ENCODE measurements at regions not wholly inside any gene's neighbourhood (a gene's known extent, or its start where the extent isn't known, plus 50 kb on each side); places are given as distances from the start of the nearest gene placed in this dataset.

DNA sequence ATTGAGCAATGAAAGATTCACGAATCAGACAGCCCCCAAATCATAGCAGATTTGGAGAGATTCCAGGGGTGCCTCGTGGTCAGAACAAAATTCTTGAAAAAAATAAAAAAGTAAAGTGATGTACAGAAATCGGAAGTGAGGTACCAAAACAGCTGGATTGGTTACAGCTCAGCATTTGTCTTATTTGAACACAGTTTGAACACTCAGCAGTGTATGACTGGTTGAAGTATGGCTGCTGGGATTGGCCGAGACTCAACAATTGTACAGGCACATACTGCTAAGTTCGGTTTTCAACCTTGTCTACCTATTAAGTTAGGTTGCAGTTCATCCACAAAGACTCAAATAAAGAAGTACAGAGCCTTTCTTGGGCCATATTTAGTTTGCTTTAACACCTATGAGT is 865.4 kb upstream of the TMEM132C start:
- no peak overlapping the region for H3K4me3 ChIP-seq (ENCODE audit: low read depth in 1 of 2, low read length in 2 of 2)
- H3K4me1 ChIP-seq (ENCODE audit: control insufficient read depth in 2 of 2, insufficient read depth in 2 of 2, low read length in 1 of 2): no peaks in the 10 kb centered on the region
- no peak overlapping the region for H3K27ac ChIP-seq (ENCODE audit: low read depth in 2 of 2, low read length in 1 of 2)
- H3K27me3 ChIP-seq (ENCODE audit: control insufficient read depth in 1 of 2, insufficient read depth in 2 of 2, low read length in 2 of 2): no peaks in the 10 kb centered on the region
- whole genome bisulfite sequencing, 2 donors: 60 to 63% methylated on average over 5 of the region's 5 CpGs
- H3K36me3 ChIP-seq (ENCODE audit: control insufficient read depth in 2 of 2, insufficient read depth in 2 of 2, low read length in 1 of 2): no peaks in the 10 kb centered on the region
- peaks cover 0 to 3% of the 10 kb centered on the region in 2 donors for H3K9me3 ChIP-seq (ENCODE audit: control insufficient read depth in 2 of 2, insufficient read depth in 1 of 2, low read depth in 1 of 2, low read length in 1 of 2)

DNA sequence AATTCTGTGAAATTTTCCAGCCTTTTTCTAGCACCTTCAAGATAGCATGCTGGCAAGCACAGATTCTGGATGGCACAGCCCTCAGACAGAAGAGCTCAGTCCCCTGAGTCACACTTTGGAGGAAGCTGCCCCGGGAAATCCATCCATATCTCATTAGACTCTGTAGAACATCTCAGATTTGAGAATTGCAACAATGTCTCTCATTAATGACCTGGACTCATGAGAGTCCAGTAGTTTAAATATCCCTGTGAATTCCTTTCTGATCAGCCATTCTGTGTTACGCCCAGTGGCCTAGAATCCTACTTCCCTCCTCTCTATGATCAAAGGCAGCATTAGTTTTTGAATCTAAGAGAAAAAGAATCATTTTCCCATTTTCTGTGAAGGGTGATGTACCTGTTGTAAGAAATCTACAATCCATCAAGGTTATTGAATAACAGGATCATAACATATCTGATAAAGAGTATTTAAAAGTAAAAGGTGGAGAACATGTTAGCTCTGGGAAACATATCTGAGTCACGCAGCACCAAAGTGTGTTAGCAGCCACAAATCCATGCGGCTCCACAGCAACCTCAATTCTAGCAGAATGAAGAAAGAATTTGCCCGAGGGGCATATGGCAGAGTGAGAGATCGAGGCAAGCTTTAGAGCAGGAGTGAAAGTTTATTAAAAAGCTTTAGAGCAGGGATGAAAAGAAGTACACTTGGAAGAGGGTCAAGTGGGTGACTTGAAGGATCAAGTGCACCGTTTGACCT is 855.6 kb upstream of the TMEM132C start:
- H3K27ac ChIP-seq (ENCODE audit: low read depth in 2 of 2, low read length in 1 of 2): no peak overlapping the region
- 78 to 86% methylated on average over 7 of the region's 7 CpGs for WGBS, 2 donors
- no peaks in the 10 kb centered on the region for H3K4me1 ChIP-seq (ENCODE audit: control insufficient read depth in 2 of 2, insufficient read depth in 2 of 2, low read length in 1 of 2)
- no peaks in the 10 kb centered on the region for H3K27me3 ChIP-seq (ENCODE audit: control insufficient read depth in 1 of 2, insufficient read depth in 2 of 2, low read length in 2 of 2)
- H3K36me3 ChIP-seq (ENCODE audit: control insufficient read depth in 2 of 2, insufficient read depth in 2 of 2, low read length in 1 of 2): no peaks in the 10 kb centered on the region
- no peak overlapping the region for H3K4me3 ChIP-seq (ENCODE audit: low read depth in 1 of 2, low read length in 2 of 2)
- H3K9me3 ChIP-seq (ENCODE audit: control insufficient read depth in 2 of 2, insufficient read depth in 1 of 2, low read depth in 1 of 2, low read length in 1 of 2): no peaks in the 10 kb centered on the region

DNA sequence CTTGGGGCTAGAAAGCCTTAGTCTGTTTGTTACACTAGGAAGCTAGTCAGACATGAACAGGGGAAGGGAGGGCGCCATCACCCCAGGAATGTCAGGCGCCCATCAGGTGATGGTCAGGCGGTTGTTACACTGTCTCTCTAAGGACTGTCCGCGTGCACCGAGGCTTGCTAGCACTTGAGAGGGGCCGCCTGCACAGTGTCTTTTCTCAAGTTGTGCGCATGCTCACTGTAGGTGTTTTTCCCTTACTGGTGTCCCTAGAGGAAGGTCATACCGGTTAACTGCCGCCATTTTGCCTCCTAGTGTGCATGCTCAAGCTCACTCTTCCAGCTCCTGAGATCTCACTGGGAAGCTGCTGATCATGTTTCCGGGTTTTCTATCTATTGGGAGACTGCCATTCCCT is 855.0 kb upstream of the TMEM132C start:
- Histone ChIP-seq H3K36me3 (ENCODE audit: control insufficient read depth in 2 of 2, insufficient read depth in 2 of 2, low read length in 1 of 2) (no peaks in the 10 kb centered on the region), H3K27ac (ENCODE audit: low read depth in 2 of 2, low read length in 1 of 2) (no peak overlapping the region), H3K27me3 (ENCODE audit: control insufficient read depth in 1 of 2, insufficient read depth in 2 of 2, low read length in 2 of 2) (no peaks in the 10 kb centered on the region), H3K4me1 (ENCODE audit: control insufficient read depth in 2 of 2, insufficient read depth in 2 of 2, low read length in 1 of 2) (no peaks in the 10 kb centered on the region), H3K9me3 (ENCODE audit: control insufficient read depth in 2 of 2, insufficient read depth in 1 of 2, low read depth in 1 of 2, low read length in 1 of 2) (no peaks in the 10 kb centered on the region), H3K4me3 (ENCODE audit: low read depth in 1 of 2, low read length in 2 of 2) (no peak overlapping the region)
- WGBS, 2 donors: 93 to 94% methylated on average over 11 of the region's 11 CpGs

DNA sequence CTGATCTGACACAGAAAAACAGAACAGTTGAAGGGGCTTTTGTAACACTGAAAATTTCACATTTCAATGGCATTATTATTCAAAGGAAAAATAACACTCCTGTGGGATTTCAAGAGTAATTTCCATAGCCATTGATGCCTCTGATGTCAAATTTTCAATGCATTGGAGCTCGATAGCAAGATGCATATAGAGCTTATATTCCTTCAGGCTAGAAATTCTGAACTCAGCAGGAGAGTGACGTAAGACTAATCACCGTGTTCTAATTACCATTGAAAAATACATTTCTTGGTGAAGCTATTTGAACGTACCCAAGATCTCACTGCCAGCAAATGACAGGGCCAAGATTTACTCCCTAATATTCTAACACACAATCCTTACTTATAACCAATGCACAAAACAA is 854.1 kb upstream of the TMEM132C start:
- H3K36me3 ChIP-seq (ENCODE audit: control insufficient read depth in 2 of 2, insufficient read depth in 2 of 2, low read length in 1 of 2): no peaks in the 10 kb centered on the region
- H3K9me3 ChIP-seq (ENCODE audit: control insufficient read depth in 2 of 2, insufficient read depth in 1 of 2, low read depth in 1 of 2, low read length in 1 of 2): no peaks in the 10 kb centered on the region
- WGBS, 2 donors: 83 to 86% methylated on average over 4 of the region's 4 CpGs
- no peaks in the 10 kb centered on the region for H3K27me3 ChIP-seq (ENCODE audit: control insufficient read depth in 1 of 2, insufficient read depth in 2 of 2, low read length in 2 of 2)
- no peak overlapping the region for H3K4me3 ChIP-seq (ENCODE audit: low read depth in 1 of 2, low read length in 2 of 2)
- no peaks in the 10 kb centered on the region for H3K4me1 ChIP-seq (ENCODE audit: control insufficient read depth in 2 of 2, insufficient read depth in 2 of 2, low read length in 1 of 2)
- no peak overlapping the region for H3K27ac ChIP-seq (ENCODE audit: low read depth in 2 of 2, low read length in 1 of 2)

DNA sequence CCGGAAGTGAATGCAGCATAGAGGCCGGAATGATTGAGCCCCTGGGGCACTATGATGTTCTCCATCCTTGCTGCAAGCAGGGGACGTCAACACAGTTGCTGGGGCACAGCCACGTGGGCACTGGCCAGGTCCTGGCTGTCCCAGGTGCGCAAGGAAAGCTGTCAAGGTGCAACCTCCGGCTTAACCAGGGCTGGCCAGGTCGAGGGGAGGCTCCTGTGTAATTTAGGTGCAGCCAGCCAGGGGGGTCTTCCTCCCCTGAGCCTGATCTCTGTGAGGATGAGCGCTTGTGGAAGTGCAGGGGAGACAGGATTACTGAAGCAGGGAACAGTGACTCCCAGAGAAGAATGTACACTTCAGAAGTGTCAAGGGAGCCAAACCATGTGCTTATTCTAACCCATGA is 852.8 kb upstream of the TMEM132C start:
- Histone ChIP-seq H3K9me3 (ENCODE audit: control insufficient read depth in 2 of 2, insufficient read depth in 1 of 2, low read depth in 1 of 2, low read length in 1 of 2) (no peaks in the 10 kb centered on the region), H3K4me3 (ENCODE audit: low read depth in 1 of 2, low read length in 2 of 2) (no peak overlapping the region), H3K27ac (ENCODE audit: low read depth in 2 of 2, low read length in 1 of 2) (no peak overlapping the region), H3K27me3 (ENCODE audit: control insufficient read depth in 1 of 2, insufficient read depth in 2 of 2, low read length in 2 of 2) (no peaks in the 10 kb centered on the region), H3K36me3 (ENCODE audit: control insufficient read depth in 2 of 2, insufficient read depth in 2 of 2, low read length in 1 of 2) (no peaks in the 10 kb centered on the region), H3K4me1 (ENCODE audit: control insufficient read depth in 2 of 2, insufficient read depth in 2 of 2, low read length in 1 of 2) (no peaks in the 10 kb centered on the region)
- 65 to 76% methylated on average over 8 of the region's 8 CpGs for WGBS, 2 donors

DNA sequence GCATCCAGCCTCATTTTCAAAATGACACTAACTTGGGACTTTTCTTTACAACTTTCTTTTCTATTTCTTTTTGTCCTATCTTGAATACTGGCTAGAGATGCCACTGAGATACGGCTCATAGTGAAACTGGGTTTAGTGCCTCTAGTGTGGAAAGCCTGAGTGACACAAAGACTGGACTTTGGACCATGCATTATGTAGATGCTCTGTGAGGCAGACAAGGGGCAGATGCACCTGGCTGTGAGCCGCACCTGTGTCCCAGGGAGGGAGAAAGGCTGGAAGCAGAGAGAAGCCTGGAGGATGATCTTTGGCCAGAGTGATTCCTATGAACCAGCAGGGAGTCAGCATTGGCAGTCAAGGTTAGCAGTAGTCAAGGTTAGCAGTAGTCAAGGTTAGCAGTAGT is 852.3 kb upstream of the TMEM132C start:
- WGBS, 2 donors: 62 to 77% methylated on average over 2 of the region's 2 CpGs
- no peaks in the 10 kb centered on the region for H3K9me3 ChIP-seq (ENCODE audit: control insufficient read depth in 2 of 2, insufficient read depth in 1 of 2, low read depth in 1 of 2, low read length in 1 of 2)
- H3K36me3 ChIP-seq (ENCODE audit: control insufficient read depth in 2 of 2, insufficient read depth in 2 of 2, low read length in 1 of 2): no peaks in the 10 kb centered on the region
- no peaks in the 10 kb centered on the region for H3K4me1 ChIP-seq (ENCODE audit: control insufficient read depth in 2 of 2, insufficient read depth in 2 of 2, low read length in 1 of 2)
- no peak overlapping the region for H3K27ac ChIP-seq (ENCODE audit: low read depth in 2 of 2, low read length in 1 of 2)
- no peaks in the 10 kb centered on the region for H3K27me3 ChIP-seq (ENCODE audit: control insufficient read depth in 1 of 2, insufficient read depth in 2 of 2, low read length in 2 of 2)
- no peak overlapping the region for H3K4me3 ChIP-seq (ENCODE audit: low read depth in 1 of 2, low read length in 2 of 2)

DNA sequence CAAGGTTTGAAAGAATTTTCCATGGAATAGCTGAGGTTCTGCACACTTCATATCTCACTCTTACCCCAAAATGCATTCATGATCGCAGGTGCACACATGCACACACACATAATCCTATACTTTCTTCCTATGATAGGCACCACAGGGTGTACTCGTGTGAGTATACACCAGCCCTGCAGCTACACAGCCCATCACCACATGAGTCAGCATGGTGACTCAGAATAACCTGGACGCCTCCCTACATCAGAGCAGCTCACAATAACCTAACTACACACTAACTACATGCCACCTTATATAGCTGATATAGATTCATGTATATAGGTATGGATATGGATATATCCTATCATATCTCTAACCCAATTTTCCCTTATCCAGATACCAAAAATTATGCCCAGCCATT is 850.2 kb upstream of the TMEM132C start:
- WGBS, 2 donors: 72 to 77% methylated on average over 3 of the region's 3 CpGs
- peaks cover 0 to 3% of the 10 kb centered on the region in 2 donors for H3K9me3 ChIP-seq (ENCODE audit: control insufficient read depth in 2 of 2, insufficient read depth in 1 of 2, low read depth in 1 of 2, low read length in 1 of 2)
- H3K27me3 ChIP-seq (ENCODE audit: control insufficient read depth in 1 of 2, insufficient read depth in 2 of 2, low read length in 2 of 2): no peaks in the 10 kb centered on the region
- no peaks in the 10 kb centered on the region for H3K4me1 ChIP-seq (ENCODE audit: control insufficient read depth in 2 of 2, insufficient read depth in 2 of 2, low read length in 1 of 2)
- H3K4me3 ChIP-seq (ENCODE audit: low read depth in 1 of 2, low read length in 2 of 2): no peak overlapping the region
- H3K27ac ChIP-seq (ENCODE audit: low read depth in 2 of 2, low read length in 1 of 2): no peak overlapping the region
- H3K36me3 ChIP-seq (ENCODE audit: control insufficient read depth in 2 of 2, insufficient read depth in 2 of 2, low read length in 1 of 2): no peaks in the 10 kb centered on the region

DNA sequence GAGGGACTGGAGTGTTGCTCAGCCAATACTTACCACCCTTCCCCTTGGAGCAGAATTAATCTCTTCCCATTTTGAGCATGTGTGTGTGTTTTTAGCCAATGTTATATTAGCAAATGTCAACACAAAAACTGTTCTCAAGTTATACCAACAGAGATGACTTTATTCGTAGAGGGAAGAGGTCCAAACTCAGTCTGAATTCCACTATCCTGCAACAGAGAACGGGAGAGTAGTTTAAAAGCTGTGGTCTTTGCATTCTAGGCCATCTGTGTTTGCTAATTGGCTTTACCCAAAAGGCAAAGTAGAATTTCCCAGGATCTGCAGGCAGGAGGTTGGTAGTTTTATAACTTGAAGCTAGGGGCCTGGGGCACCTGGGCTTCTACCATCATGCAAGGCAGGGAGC is 847.9 kb upstream of the TMEM132C start:
- 67 to 75% methylated on average over 2 of the region's 2 CpGs for WGBS, 2 donors
- Histone ChIP-seq H3K9me3 (ENCODE audit: control insufficient read depth in 2 of 2, insufficient read depth in 1 of 2, low read depth in 1 of 2, low read length in 1 of 2) (peaks cover 0 to 5% of the 10 kb centered on the region in 2 donors), H3K36me3 (ENCODE audit: control insufficient read depth in 2 of 2, insufficient read depth in 2 of 2, low read length in 1 of 2) (no peaks in the 10 kb centered on the region), H3K4me1 (ENCODE audit: control insufficient read depth in 2 of 2, insufficient read depth in 2 of 2, low read length in 1 of 2) (no peaks in the 10 kb centered on the region), H3K27me3 (ENCODE audit: control insufficient read depth in 1 of 2, insufficient read depth in 2 of 2, low read length in 2 of 2) (no peaks in the 10 kb centered on the region), H3K27ac (ENCODE audit: low read depth in 2 of 2, low read length in 1 of 2) (no peak overlapping the region), H3K4me3 (ENCODE audit: low read depth in 1 of 2, low read length in 2 of 2) (no peak overlapping the region)

DNA sequence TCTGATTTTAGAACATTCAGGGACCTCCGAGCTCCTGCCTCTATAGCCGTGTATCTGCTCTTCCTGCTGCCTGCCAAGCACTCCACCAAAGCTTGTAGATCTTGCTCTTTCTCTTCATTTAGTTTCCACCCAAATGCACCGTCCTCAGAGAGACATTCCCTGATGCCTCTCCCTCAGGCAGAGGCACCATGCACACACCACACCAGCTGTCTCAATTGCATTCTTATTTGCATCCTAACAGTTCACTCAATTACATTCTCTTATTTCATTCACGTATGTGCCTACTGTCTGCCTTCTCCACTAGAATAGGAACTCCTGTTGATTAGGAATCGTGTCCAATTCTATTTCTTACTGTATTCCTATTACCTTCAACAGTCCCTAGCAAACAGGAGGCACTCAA is 845.4 kb upstream of the TMEM132C start:
- WGBS, 2 donors: 74 to 76% methylated on average over 5 of the region's 5 CpGs
- H3K36me3 ChIP-seq (ENCODE audit: control insufficient read depth in 2 of 2, insufficient read depth in 2 of 2, low read length in 1 of 2): no peaks in the 10 kb centered on the region
- H3K9me3 ChIP-seq (ENCODE audit: control insufficient read depth in 2 of 2, insufficient read depth in 1 of 2, low read depth in 1 of 2, low read length in 1 of 2): peaks cover 0 to 5% of the 10 kb centered on the region in 2 donors
- no peak overlapping the region for H3K27ac ChIP-seq (ENCODE audit: low read depth in 2 of 2, low read length in 1 of 2)
- H3K4me1 ChIP-seq (ENCODE audit: control insufficient read depth in 2 of 2, insufficient read depth in 2 of 2, low read length in 1 of 2): no peaks in the 10 kb centered on the region
- no peak overlapping the region for H3K4me3 ChIP-seq (ENCODE audit: low read depth in 1 of 2, low read length in 2 of 2)
- no peaks in the 10 kb centered on the region for H3K27me3 ChIP-seq (ENCODE audit: control insufficient read depth in 1 of 2, insufficient read depth in 2 of 2, low read length in 2 of 2)

DNA sequence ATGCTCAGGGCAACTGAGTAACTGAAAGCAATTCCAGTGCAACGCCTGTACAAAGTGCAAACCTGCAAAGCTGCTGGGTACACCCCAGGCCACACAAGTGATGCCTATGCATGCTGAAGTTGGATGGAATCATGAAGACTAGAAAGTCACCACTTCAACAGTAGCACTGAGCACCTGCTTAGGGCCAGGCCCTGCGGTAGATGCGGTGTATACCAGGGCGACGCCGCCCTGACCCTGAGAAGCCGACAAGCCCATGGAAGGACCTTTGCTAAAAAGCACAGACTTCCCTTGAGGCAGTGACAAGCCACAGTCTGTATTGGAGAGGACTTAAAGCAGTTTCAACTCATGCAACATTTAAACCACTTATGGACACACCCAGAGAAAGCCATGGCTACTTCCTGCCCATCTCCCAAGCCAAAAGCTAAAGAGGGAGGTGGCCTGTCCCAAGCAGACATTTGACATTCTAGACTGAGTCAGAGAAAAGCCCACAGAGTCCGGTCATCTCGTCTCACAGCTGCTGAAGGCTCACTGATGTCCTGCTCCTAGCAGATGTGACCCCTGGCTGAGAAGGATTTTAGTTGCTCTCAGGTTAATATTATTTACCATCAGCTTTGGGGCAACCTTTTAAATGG is 843.9 kb upstream of the TMEM132C start:
- 84 to 85% methylated on average over 9 of the region's 9 CpGs for WGBS, 2 donors
- Histone ChIP-seq H3K4me3 (ENCODE audit: low read depth in 1 of 2, low read length in 2 of 2) (no peak overlapping the region), H3K9me3 (ENCODE audit: control insufficient read depth in 2 of 2, insufficient read depth in 1 of 2, low read depth in 1 of 2, low read length in 1 of 2) (peaks cover 0 to 5% of the 10 kb centered on the region in 2 donors), H3K4me1 (ENCODE audit: control insufficient read depth in 2 of 2, insufficient read depth in 2 of 2, low read length in 1 of 2) (no peaks in the 10 kb centered on the region), H3K27ac (ENCODE audit: low read depth in 2 of 2, low read length in 1 of 2) (no peak overlapping the region), H3K36me3 (ENCODE audit: control insufficient read depth in 2 of 2, insufficient read depth in 2 of 2, low read length in 1 of 2) (no peaks in the 10 kb centered on the region), H3K27me3 (ENCODE audit: control insufficient read depth in 1 of 2, insufficient read depth in 2 of 2, low read length in 2 of 2) (no peaks in the 10 kb centered on the region)
